HG02571 (cell line): ENCODE measurements at regions not wholly inside any gene's neighbourhood (a gene's known extent, or its start where the extent isn't known, plus 50 kb on each side); places are given as distances from the start of the nearest gene placed in this dataset.
"Not testable (repeated sequence)": the region's sequence is repeated elsewhere in the genome, so short reads cannot be mapped to it uniquely, and the experiment has no call there.

Experiments
- ATAC-seq: cut with Tn5 transposase; IDR thresholded peaks from one replicate; pipeline ENCODE4 v1.9.1; 2021; ENCODE audit warnings: mild to moderate bottlenecking, moderate library complexity; ENCODE audit not compliant: unreplicated experiment

DNA sequence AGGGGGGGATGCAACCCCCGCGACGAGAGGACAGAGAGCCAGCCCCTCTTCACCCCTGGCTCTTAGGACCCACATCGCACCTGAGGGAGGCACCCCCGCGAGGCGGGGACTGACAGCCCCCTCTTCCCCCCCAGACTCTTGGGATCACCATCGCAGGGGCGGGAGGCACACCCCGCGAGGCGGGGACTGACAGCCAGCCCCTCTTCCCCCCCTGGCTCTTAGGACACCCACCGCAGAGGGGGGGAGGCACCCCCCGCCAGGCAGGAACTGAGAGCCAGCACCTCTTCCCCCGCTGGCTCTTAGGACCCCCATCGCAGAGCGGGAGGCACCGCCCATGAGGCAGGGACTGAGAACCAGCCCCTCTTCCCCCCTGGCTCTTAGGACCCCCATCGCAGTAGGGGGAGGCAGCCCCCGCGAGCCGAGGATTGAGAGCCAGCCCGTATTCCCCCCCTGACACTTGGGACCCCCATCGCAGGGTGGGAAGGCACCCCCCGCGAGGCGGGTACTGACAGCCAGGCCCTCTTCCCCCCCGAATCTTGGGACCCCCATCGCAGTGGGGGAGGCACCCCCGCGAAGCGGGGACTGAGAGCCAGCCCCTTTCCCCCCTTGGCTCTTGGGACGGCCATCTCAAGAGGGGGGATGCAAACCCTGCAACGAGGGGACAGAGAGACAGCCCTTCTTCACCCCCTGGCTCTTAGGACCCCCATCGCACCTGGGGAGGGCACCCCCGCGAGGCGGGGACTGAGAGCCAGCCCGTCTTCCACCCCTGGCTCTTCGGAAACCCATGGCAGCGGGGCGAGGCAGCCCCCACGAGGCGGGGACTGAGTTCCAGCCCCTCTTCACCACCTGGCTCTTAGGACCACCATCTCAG lies 2425.1 kb upstream of the PCDH20 start:
- no peak for ATAC-seq

DNA sequence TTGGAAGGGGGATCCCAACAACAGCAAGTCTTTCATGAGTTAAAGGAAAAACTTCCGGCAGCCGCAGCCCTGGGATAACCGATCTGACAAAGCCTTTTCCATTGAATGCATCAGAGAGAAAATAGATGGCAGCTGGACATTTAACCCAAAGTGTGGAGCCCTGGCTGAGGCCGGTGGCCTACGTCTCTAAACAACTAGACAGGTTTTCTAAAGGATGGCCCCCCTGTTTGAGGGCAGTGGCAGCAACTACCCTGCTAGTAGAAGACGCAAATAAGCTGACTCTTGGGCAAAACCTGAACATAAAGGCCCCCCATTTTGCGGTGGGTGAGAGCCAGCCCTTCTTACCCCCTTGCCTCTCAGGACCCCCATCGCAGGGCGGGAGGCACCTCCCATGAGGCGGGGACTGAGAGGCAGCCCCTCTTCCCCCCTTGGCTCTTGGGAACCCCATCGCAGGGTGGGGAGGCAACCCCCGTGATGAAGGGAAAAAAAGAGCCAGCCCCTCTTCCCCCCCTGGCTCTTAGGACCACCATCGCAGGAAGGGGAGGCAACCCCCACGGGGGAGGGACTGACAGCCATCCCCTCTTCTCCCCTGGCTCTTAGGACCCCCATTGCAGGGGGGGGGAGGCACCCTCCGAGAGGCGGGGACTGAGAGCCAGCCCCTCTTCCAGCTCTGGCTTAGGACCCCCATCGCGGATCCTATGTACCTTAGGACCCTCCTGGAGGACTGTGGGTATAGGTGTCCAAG lies 2422.9 kb upstream of the PCDH20 start:
- ATAC-seq, result no peak

DNA sequence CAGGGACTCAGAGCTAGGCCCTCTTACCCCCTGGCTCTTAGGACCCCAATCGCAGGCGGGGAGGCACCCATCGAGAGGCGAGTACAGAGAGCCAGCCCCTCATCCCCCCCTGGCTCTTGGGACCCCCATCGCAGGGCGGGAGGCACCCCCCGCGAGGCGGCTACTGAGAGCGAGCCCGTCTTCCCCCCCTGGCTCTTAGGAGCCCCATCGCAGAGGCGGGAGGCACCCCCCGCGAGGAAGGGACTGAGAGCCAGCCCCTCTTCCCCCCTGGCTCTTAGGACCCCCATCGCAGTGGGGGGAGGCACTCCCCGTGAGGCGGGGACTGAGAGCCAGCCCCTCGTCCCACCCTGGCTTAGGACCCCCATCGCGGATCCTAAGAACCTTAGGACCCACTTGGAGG lies 2422.1 kb upstream of the PCDH20 start:
- not testable (repeated sequence) for ATAC-seq

DNA sequence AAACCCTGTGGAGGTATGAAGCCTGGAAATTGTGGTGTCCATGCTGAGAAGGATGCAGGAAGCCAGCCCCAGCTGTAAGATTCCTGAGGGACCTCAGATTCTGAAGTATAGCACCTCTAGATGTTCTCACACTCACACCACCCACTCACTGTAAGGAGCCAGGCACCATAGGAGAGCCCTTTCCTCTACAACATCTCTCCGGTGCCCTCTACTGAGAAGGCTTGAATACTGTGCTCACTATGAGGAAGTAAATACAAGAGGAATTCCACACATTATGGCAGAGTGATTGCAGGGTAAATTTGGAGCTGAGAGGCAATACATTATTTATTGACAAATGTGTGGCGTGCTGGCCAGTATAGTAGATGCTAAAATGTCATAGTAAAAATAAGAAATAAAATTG lies 2414.0 kb upstream of the PCDH20 start:
- not testable (repeated sequence) for ATAC-seq

DNA sequence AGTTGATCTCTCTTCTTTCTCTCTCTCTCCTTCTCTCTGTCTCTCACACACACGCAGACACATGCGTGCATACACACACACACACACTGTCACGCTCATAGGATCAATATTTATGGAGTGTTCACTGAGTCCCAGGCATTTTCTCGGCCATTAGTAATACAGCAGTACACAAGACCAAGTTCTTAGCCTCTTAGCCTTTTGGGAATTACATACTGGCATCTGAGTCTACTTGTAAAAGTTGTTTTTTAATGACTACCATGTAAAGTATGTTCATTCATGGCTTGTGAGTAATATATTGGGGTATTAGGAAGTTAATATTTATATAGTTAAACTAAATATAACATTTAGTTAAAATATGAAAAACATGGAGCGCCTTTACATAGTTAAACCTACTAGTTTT lies 2406.1 kb upstream of the PCDH20 start:
- ATAC-seq, result not testable (repeated sequence)

DNA sequence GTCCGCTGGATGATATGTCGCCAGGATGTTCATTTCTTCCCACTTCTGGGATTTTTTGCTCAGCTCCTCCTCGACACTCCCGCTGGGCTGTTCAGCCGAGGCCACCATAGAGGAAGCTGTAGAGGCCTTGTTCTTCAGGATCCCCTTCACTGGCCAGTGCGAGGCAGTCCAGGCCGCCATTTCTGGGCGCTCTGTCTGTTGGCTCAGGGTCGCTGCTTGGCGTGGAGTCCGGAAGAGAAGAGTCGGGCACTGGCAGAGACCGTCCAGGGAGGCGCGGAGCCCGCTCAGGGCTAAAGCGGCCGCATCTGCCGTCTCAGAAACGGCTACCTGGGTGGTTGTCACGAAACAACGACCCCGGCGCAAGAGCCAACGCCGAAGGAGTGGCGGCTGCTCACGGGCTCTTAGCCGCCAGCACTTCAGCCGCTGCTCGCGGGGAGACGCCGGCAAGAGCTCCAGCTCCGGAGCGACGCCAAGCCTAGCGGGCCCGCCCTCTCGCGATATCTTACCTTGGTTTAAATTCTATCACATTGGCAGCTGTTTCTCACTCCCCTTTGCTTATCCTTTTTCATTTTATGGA lies 2395.9 kb upstream of the PCDH20 start:
- ATAC-seq, result not testable (repeated sequence)

DNA sequence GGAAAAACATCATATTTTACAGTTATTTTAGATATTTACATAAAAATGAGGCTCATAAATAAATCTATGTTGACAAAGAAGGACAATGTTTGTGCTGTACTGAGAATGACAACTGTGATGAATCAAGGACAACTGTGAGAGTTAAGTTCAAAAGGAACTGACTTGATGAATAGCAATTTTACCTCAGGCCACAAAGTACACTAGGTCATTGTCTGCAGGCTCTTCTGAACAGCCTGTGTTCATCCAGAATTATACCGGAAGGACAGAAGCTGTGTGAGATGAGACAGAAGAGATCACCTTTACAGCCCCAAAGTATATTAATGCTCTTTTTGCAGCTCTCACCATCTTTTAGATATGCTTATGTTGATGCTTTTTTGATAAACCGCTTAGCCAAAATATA lies 2375.5 kb upstream of the PCDH20 start:
- ATAC-seq, result not testable (repeated sequence)

DNA sequence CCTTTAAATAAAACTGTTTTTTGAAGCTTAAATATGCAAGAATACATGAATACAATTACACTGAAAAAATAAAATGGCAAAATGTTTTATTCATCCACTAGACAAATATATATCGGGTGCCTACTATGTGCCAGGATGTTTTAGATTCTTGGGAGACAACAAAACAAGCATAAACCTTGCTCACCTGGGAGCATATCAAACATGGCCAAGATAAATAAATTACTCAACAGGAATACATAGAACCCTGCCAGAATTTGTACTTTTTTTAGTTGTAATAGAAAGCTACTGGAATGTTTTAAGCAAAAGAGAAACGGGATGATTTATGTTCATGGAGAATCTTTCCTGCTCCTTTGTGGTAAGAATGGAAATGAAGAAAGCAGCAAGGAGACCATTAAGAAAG lies 2358.5 kb upstream of the PCDH20 start:
- no peak for ATAC-seq

DNA sequence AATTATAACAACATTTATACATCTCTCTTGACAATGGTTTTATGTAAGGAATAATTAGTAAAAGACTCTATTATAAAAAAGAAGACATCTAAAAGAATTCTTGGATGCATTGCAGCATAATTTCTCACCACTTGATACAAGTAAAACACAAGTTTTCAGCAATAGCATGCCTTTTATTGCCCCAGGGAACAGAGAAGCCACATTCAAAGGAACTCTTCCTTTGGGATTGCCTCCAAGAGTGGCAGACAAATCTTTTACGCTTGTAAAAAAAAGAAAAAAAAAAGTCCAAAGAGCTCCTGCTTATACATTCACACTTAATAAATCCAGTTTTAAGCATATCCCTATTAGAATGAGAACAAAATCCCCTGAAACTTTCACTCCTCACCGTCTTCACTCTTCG lies 2357.8 kb upstream of the PCDH20 start:
- no peak for ATAC-seq

DNA sequence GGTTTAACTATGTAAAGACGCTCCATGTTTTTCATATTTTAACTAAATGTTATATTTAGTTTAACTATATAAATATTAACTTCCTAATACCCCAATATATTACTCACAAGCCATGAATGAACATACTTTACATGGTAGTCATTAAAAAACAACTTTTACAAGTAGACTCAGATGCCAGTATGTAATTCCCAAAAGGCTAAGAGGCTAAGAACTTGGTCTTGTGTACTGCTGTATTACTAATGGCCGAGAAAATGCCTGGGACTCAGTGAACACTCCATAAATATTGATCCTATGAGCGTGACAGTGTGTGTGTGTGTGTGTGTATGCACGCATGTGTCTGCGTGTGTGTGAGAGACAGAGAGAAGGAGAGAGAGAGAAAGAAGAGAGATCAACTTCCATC lies 2342.0 kb upstream of the PCDH20 start:
- not testable (repeated sequence) for ATAC-seq

DNA sequence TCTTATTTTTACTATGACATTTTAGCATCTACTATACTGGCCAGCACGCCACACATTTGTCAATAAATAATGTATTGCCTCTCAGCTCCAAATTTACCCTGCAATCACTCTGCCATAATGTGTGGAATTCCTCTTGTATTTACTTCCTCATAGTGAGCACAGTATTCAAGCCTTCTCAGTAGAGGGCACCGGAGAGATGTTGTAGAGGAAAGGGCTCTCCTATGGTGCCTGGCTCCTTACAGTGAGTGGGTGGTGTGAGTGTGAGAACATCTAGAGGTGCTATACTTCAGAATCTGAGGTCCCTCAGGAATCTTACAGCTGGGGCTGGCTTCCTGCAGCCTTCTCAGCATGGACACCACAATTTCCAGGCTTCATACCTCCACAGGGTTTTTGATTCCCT lies 2334.2 kb upstream of the PCDH20 start:
- not testable (repeated sequence) for ATAC-seq

DNA sequence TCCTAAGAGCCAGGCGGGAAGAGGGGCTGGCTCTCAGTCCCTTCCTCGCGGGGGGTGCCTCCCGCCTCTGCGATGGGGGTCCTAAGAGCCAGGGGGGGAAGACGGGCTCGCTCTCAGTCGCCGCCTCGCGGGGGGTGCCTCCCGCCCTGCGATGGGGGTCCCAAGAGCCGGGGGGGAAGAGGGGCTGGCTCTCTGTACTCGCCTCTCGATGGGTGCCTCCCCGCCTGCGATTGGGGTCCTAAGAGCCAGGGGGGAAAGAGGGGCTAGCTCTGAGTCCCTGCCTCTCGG lies 2326.1 kb upstream of the PCDH20 start:
- not testable (repeated sequence) for ATAC-seq

DNA sequence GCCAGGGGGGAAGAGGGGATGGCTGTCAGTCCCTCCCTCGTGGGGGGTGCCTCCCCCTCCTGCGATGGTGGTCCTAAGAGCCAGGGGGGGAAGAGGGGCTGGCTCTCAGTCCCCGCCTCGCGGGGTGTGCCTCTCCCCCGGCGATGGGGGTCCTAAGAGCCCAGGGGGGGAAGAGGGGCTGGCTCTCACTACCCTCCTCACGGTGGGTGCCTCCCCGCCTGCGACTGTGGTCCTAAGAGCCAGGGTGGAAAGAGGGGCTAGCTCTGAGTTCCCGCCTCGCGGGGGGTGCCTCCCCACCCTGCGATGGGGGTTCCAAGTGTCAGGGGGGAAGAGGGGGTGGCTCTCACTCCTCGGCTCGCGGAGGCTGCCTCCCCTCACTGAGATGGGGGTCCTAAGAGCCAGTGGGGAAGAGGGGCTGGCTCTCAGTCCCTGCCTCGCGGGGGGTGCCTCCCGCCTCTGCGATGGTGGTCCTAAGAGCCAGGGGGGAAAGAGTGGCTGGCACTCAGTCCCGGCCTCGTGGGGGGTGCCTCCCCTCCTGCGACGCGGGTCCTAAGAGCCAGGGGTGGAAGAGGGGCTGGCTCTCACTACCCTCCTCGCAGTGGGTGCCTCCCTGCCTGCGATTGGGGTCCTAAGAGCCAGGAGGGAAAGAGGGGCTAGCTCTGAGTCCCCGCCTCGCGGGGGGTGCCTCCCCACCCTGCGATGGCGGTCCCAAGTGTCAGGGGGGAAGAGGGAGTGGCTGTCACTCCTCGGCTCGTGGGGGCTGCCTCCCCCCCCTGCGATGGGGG lies 2325.6 kb upstream of the PCDH20 start:
- no peak for ATAC-seq

DNA sequence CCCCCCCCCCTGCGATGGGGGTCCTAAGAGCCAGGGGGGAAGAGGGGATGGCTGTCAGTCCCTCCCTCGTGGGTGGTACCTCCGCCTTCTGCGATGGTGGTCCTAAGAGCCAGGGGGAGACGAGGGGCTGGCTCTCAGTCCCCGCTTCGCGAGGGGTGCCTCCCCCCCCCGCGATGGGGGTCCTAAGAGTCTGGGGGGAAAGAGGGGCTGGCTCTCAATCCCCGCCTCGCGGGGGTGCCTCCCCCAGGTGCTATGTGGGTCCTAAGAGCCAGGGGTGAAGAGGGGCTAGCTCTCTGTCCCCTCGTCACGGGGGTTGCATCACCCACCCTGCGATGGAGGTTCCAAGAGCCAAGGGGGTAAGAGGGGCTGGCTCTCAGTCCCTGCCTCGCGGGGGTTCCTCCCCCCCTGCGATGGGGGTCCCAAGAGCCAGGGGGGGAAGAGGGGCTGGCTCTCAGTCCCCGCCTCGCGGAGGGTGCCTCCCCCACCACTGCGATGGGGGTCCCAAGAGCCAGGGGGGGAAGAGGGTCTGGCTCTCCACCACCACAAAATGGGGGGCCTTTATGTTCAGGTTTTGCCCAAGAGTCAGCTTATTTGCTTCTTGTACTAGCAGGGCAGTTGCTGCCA lies 2323.6 kb upstream of the PCDH20 start:
- not testable (repeated sequence) for ATAC-seq

DNA sequence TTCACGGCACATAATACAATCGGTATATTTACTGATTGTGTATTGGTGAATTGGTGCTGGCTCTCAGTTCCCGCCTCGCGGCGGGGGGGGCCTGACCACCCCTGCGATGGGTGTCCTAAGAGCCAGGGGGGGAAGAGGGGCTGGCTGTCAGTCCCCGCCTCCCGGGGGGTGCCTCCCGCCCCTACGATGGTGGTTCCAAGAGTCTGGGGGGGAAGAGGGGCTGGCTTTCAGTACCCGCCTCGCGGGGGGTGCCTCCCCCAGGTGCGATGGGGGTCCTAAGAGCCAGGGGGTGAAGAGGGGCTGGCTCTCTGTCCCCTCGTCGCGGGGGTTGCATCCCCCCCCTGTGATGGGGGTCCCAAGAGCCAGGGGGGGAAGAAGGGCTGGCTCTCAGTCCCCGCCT lies 2321.8 kb upstream of the PCDH20 start:
- ATAC-seq, result no peak

DNA sequence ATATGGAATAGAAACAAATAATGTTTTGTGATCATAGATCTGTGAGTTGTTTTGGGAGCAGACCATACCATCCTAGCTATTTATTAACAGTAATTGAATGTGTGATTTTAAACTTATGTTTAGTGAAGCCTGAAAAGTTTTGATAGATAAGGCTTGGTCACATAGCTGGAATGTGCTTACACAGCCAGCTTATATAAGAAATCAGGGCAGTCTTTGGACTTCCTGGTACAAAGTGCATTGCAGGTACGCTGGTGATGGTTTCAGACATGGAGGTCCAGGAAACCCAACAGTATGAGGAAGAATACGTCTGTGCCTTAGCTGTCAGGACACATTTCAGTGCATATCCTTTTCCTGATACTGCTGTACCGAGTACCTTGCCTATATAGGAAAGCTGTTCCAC lies 2316.2 kb upstream of the PCDH20 start:
- no peak for ATAC-seq

DNA sequence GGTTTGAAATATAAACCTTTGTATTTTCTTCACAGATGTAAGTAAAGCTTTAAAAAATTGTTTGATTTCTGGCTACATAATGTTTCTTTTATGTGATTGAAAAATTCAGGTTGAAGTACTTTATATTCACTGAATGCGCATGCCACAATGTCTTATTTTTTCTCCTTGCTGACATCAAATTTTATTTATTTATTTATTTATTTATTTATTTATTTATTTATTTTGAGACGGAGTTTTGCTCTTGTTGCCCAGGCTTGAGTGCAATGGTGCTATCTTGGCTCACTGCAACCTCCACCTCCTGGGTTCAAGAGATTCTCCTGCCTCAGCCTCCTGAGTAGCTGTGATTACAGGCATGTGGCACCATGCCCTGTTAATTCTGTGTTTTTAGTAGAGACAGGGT lies 2296.5 kb upstream of the PCDH20 start:
- not testable (repeated sequence) for ATAC-seq

DNA sequence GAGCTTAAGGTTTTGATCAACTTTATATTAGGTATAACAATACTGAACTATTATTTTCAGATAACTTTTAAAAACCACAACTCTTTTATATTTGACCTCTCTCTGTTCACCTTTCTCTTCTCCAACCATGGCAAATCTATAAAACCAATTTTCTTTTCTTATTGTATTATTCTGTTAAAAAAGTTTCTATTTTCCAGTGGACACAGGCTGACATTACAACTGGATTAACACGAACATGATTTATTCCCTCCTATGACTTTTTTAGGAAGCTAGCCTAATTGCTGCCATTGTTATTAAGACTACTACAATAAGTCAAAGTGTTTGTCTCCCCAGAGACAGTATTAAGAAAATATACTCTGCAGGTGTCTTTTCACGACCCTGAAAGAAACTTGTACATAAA lies 2291.1 kb upstream of the PCDH20 start:
- no peak for ATAC-seq

DNA sequence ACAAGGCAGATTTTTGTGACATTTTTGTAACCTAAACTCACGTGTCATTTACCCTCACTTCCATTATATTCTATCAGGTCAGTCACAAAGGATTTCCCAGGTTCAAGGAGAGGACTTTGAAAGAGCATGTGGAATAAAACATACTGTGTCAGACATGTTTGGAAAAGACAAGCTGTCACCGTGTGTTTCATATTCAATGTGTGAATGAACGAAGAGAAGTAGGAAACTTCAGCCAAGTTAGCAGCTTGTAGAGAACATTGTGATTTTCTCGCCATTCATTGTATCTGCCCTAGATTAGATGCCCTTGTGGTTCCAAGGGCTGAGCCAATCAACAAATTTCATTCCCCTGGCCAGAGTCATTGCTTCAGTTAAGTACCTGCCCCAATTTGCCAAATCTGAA lies 2288.9 kb upstream of the PCDH20 start:
- no peak for ATAC-seq

DNA sequence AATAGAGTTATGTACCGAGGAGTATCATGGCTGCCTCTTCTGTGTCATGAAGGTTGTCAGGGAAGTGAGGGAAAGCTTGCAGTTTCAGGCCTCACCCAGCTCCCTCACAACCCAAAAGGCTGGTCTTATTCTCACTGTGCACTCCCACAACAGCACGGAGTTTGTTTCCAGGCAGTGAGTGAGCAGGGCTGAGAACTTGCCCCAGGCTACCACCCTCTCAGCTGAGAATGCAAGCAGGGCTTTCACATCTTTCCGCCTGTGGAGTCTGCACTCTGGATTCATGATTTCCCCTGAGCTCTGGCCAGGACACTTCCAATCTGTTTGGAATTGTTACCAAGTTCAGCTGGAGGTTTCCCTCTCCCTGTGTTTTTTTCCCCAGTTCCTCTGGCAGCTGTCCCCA lies 2284.7 kb upstream of the PCDH20 start:
- ATAC-seq, result no peak

DNA sequence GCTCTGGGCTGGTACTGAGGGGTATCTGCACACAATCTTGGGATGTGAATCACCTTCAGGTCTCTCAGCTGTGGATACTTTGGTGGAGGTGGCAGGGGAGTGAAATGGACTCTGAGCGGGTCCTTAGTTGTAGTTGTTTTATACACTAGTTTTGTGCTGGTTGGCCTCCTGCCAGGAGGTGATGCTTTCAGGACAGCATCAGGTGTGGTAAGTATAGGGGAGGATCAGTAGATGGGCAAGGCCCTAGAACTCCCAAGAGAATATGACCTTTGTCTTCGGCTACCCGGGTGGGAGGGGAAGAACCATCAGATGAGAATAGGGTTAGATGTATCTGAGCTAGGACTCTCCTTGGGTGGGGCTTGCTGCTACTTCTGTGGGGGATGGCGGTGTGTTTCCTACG lies 2284.3 kb upstream of the PCDH20 start:
- ATAC-seq, result no peak
